Keratinocyte (primary cell): ENCODE measurements at regions not wholly inside any gene's neighbourhood (a gene's known extent, or its start where the extent isn't known, plus 50 kb on each side); places are given as distances from the start of the nearest gene placed in this dataset.

Experiments
- DNase-seq: peaks from one replicate; pipeline ENCODE4 v3.0.0-alpha.2; 2011; ENCODE audit warnings: low read depth, missing footprints, low spot score
- FAIRE-seq: peaks from 2 replicates; lab custom pipeline; 2011; peaks lifted over from hg19 to GRCh38; lab: Jason Lieb, UNC
- H2AFZ ChIP-seq: 2 replicates; pipeline ENCODE4 v1.6.0; 2012; ENCODE audit warnings: low read length, control low read depth, inconsistent platforms; ENCODE audit not compliant: control insufficient read depth
- H3K27ac ChIP-seq: 2 replicates; pipeline ENCODE4 v1.5.1; 2011; ENCODE audit warnings: low read length; ENCODE audit not compliant: control insufficient read depth, insufficient read depth
- H3K27me3 ChIP-seq: 3 replicates; pipeline ENCODE4 v1.6.0; 2011; ENCODE audit warnings: low read length; ENCODE audit not compliant: control insufficient read depth, insufficient read depth; ENCODE audit errors: extremely low read depth
- H3K36me3 ChIP-seq, 2 experiments: 2 replicates in 1 of 2; 3 replicates in 1 of 2; pipeline ENCODE4 v1.5.1; 2011; ENCODE audit warnings: low read length in 2 of 2, mild to moderate bottlenecking in 1 of 2; ENCODE audit not compliant: control insufficient read depth in 2 of 2, insufficient read depth in 2 of 2; ENCODE audit errors: extremely low read depth in 1 of 2
- H3K4me1 ChIP-seq: 3 replicates; pipeline ENCODE4 v1.5.1; 2011; ENCODE audit warnings: low read length; ENCODE audit not compliant: control insufficient read depth, insufficient read depth; ENCODE audit errors: extremely low read depth
- H3K4me2 ChIP-seq: 3 replicates; pipeline ENCODE4 v1.6.0; 2011; ENCODE audit warnings: low read depth, low read length; ENCODE audit not compliant: control insufficient read depth, insufficient read depth; ENCODE audit errors: extremely low read depth
- H3K4me3 ChIP-seq, 3 experiments: fragments of 200-600 bp in 1 of 3; sonication (generic) in 1 of 3; 2 replicates in 2 of 3; 3 replicates in 1 of 3; pipeline ENCODE4 v1.5.1; 2011 to 2016; ENCODE audit warnings: low read length in 3 of 3, mild to moderate bottlenecking in 3 of 3, control low read depth in 2 of 3, inconsistent platforms in 1 of 3, low read depth in 1 of 3, mixed read lengths in 1 of 3, mixed run types in 1 of 3, moderate library complexity in 1 of 3; ENCODE audit not compliant: control insufficient read depth in 2 of 3, insufficient read depth in 2 of 3; ENCODE audit errors: extremely low read depth in 1 of 3
- H3K79me2 ChIP-seq: 2 replicates; pipeline ENCODE4 v1.6.0; 2012; ENCODE audit warnings: low read length; ENCODE audit not compliant: control insufficient read depth, insufficient read depth
- H3K9ac ChIP-seq: 3 replicates; pipeline ENCODE4 v1.6.0; 2011; ENCODE audit warnings: low read length; ENCODE audit not compliant: control insufficient read depth, insufficient read depth; ENCODE audit errors: extremely low read depth
- H3K9me1 ChIP-seq: 3 replicates; pipeline ENCODE4 v1.6.0; 2011; ENCODE audit warnings: low read length; ENCODE audit not compliant: control insufficient read depth, insufficient read depth; ENCODE audit errors: extremely low read depth
- H3K9me3 ChIP-seq: 2 replicates; pipeline ENCODE4 v1.5.1; 2012; ENCODE audit warnings: low read depth, low read length; ENCODE audit not compliant: control insufficient read depth
- H4K20me1 ChIP-seq: 3 replicates; pipeline ENCODE4 v1.6.0; 2011; ENCODE audit warnings: low read length; ENCODE audit not compliant: control insufficient read depth, insufficient read depth; ENCODE audit errors: extremely low read depth
- EZH2 ChIP-seq: IDR thresholded peaks from one replicate; pipeline ENCODE4 v1.6.1; 2012; ENCODE audit warnings: inconsistent platforms, mild to moderate bottlenecking, low read length, moderate library complexity
- dilution Hi-C: fragments of 300-500 bp; cut with MboI; formaldehyde crosslinking; loops from one replicate; pipeline ENCODE4 v1.7.0; 2020; ENCODE audit warnings: low sequenced_read_pairs; ENCODE audit not compliant: extremely low pct_ligation_motif_present
- TF ChIP-seq, protein P1 (sequence below), 3 experiments: IDR thresholded peaks in 1 of 3; conservative IDR thresholded peaks in 1 of 3; optimal IDR thresholded peaks in 1 of 3; 2 replicates in 2 of 3; 3 replicates in 1 of 3; pipeline versions ENCODE3 to v1.5.1; 2011; ENCODE audit warnings: low read length in 3 of 3, mild to moderate bottlenecking in 3 of 3, moderate library complexity in 2 of 3, control low read depth in 1 of 3, inconsistent platforms in 1 of 3; ENCODE audit not compliant: insufficient read depth in 2 of 3; ENCODE audit errors: extremely low read depth in 1 of 3

DNA sequence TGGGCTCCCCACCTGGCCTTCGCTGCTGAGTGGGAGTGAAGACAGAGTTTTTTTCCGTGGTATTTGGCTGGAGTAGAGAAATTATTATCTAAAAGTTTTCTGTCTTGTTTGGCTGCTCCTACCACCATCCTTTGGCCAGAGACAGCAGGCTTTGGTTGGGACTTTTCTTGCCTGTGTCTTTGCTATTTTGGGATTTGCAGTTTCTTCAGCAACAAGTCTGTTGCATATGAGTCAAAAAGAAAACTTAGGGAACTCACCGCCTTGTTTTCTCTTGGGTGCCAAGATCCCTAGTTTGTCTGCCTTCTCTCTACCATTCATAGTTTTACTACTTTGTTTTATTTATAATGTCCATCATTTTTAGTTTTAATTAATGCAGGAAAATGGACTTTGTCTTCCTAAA lies 683.8 kb downstream of the DOK5 start:
- Histone ChIP-seq H2AFZ (no peak overlapping the region), H3K9me3 (no peaks in the 10 kb centered on the region), H3K79me2 (no peaks in the 10 kb centered on the region), H3K27ac (no peak overlapping the region), H3K4me1 (peaks cover 27% of the 10 kb centered on the region), H3K9me1 (no peaks in the 10 kb centered on the region), H3K4me2 (no peak overlapping the region), H3K27me3 (no peaks in the 10 kb centered on the region), H3K9ac (no peak overlapping the region), H4K20me1 (no peaks in the 10 kb centered on the region), H3K36me3 (no peaks in the 10 kb centered on the region), H3K4me3 (no peak overlapping the region)
- dilution Hi-C loops = no loop called here
- TF ChIP-seq, protein P1, sequence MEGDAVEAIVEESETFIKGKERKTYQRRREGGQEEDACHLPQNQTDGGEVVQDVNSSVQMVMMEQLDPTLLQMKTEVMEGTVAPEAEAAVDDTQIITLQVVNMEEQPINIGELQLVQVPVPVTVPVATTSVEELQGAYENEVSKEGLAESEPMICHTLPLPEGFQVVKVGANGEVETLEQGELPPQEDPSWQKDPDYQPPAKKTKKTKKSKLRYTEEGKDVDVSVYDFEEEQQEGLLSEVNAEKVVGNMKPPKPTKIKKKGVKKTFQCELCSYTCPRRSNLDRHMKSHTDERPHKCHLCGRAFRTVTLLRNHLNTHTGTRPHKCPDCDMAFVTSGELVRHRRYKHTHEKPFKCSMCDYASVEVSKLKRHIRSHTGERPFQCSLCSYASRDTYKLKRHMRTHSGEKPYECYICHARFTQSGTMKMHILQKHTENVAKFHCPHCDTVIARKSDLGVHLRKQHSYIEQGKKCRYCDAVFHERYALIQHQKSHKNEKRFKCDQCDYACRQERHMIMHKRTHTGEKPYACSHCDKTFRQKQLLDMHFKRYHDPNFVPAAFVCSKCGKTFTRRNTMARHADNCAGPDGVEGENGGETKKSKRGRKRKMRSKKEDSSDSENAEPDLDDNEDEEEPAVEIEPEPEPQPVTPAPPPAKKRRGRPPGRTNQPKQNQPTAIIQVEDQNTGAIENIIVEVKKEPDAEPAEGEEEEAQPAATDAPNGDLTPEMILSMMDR (optimal IDR thresholded peaks at IDR 0.05 in 1 of 3, IDR thresholded peaks at IDR 0.05 in 1 of 3, conservative IDR thresholded peaks at IDR 0.05 in 1 of 3; ENCODE audit: extremely low read depth in 1 of 3, insufficient read depth in 2 of 3, low read length in 3 of 3) = no peak
- no peak for TF ChIP-seq EZH2
- FAIRE-seq = no peak
- DNase-seq = no peak

DNA sequence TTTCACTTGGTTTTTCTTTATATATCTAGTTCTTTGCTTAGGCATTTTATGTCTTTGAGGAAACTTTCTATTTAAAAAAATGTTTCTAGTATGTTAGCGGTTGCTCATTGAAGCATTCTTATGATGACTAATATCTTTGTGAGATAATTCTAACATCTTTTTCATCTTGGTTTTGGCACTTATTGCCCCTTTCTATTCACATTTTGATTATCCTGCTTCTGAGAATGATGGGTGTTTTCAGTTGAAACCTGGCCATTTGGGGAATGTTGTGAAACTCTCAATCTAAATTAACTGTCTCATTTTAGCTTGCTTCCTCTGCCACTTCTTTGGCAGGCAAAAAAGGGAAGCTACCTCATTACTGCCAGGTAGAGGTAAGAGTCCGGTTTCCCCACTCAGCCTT lies 683.1 kb downstream of the DOK5 start:
- Histone ChIP-seq H3K79me2 (no peaks in the 10 kb centered on the region), H3K4me3 (no peak overlapping the region), H2AFZ (no peak overlapping the region), H3K27me3 (no peaks in the 10 kb centered on the region), H4K20me1 (no peaks in the 10 kb centered on the region), H3K9ac (no peak overlapping the region), H3K9me3 (no peaks in the 10 kb centered on the region), H3K36me3 (no peaks in the 10 kb centered on the region), H3K9me1 (no peaks in the 10 kb centered on the region), H3K4me1 (peaks cover 31% of the 10 kb centered on the region), H3K4me2 (no peak overlapping the region), H3K27ac (no peak overlapping the region)
- dilution Hi-C loops = no loop called here
- no peak for DNase-seq
- no peak for FAIRE-seq
- no peak for TF ChIP-seq EZH2
- TF ChIP-seq, protein P1 (optimal IDR thresholded peaks at IDR 0.05 in 1 of 3, IDR thresholded peaks at IDR 0.05 in 1 of 3, conservative IDR thresholded peaks at IDR 0.05 in 1 of 3; ENCODE audit: extremely low read depth in 1 of 3, insufficient read depth in 2 of 3, low read length in 3 of 3) = no peak
